Mucosa of stomach (tissue), 1 donor: ENCODE measurements at regions not wholly inside any gene's neighbourhood (a gene's known extent, or its start where the extent isn't known, plus 50 kb on each side); places are given as distances from the start of the nearest gene placed in this dataset.

ENCODE experiments used
- H3K27me3 ChIP-seq: one replicate; pipeline ENCODE4 v1.7.0; 2013; ENCODE audit warnings: mild to moderate bottlenecking, low read length; ENCODE audit not compliant: control insufficient read depth, insufficient read depth
- H3K36me3 ChIP-seq: one replicate; pipeline ENCODE4 v1.7.0; 2013; ENCODE audit warnings: low read length; ENCODE audit not compliant: control insufficient read depth, insufficient read depth
- H3K4me1 ChIP-seq: one replicate; pipeline ENCODE4 v1.7.0; 2013; ENCODE audit warnings: mild to moderate bottlenecking, low read length; ENCODE audit not compliant: control insufficient read depth, insufficient read depth
- H3K4me3 ChIP-seq: one replicate; pipeline ENCODE4 v1.7.0; 2013; ENCODE audit warnings: low read length
- H3K9ac ChIP-seq: one replicate; pipeline ENCODE4 v1.7.0; 2013; ENCODE audit warnings: mild to moderate bottlenecking, low read length, moderate library complexity
- H3K9me3 ChIP-seq: one replicate; pipeline ENCODE4 v1.7.0; 2013; ENCODE audit warnings: mild to moderate bottlenecking, low read length, moderate library complexity; ENCODE audit not compliant: control insufficient read depth
- donor health status: Pancreatic carcinoma.

GRCh38 chr1:199851439-199852140 lies 175.9 kb upstream of the NR5A2 start:
- Histone ChIP-seq H3K9me3 (no peaks in the 10 kb centered on the region), H3K9ac (no peak overlapping the region), H3K27me3 (no peaks in the 10 kb centered on the region), H3K4me1 (no peaks in the 10 kb centered on the region), H3K36me3 (no peaks in the 10 kb centered on the region), H3K4me3 (no peak overlapping the region)

- Histone ChIP-seq H3K9ac (no peak overlapping the region), H3K27me3 (no peaks in the 10 kb centered on the region), H3K4me3 (no peak overlapping the region), H3K4me1 (no peaks in the 10 kb centered on the region), H3K9me3 (no peaks in the 10 kb centered on the region), H3K36me3 (no peaks in the 10 kb centered on the region)
These were observed 172.7 kb upstream of the NR5A2 start for GRCh38 chr1:199854686-199855321.

- no peaks in the 10 kb centered on the region for H3K4me1 ChIP-seq
- H3K36me3 ChIP-seq, result no peaks in the 10 kb centered on the region
- no peaks in the 10 kb centered on the region for H3K27me3 ChIP-seq
- H3K9ac ChIP-seq, result no peak overlapping the region
- H3K4me3 ChIP-seq, result no peak overlapping the region
- no peaks in the 10 kb centered on the region for H3K9me3 ChIP-seq
These were observed 171.9 kb upstream of the NR5A2 start for GRCh38 chr1:199855580-199855979.

- Histone ChIP-seq H3K27me3 (no peaks in the 10 kb centered on the region), H3K36me3 (no peaks in the 10 kb centered on the region), H3K4me1 (no peaks in the 10 kb centered on the region), H3K9me3 (no peaks in the 10 kb centered on the region), H3K9ac (no peak overlapping the region), H3K4me3 (no peak overlapping the region)
These were observed 171.2 kb upstream of the NR5A2 start for GRCh38 chr1:199856216-199856780.

- H3K27me3 ChIP-seq, result no peaks in the 10 kb centered on the region
These were observed 170.4 kb upstream of the NR5A2 start for GRCh38 chr1:199857108-199857507.

GRCh38 chr1:199857516-199857915 lies 170.0 kb upstream of the NR5A2 start:
- Histone ChIP-seq H3K9me3 (no peaks in the 10 kb centered on the region), H3K27me3 (no peaks in the 10 kb centered on the region), H3K4me1 (no peaks in the 10 kb centered on the region), H3K4me3 (no peak overlapping the region), H3K9ac (no peak overlapping the region), H3K36me3 (no peaks in the 10 kb centered on the region)

More at GRCh38 chr1:199857108-199857507, 170.4 kb upstream of the NR5A2 start:
- H3K9ac ChIP-seq, result no peak overlapping the region
- H3K9me3 ChIP-seq, result no peaks in the 10 kb centered on the region
- no peak overlapping the region for H3K4me3 ChIP-seq
- H3K4me1 ChIP-seq, result no peaks in the 10 kb centered on the region
- H3K36me3 ChIP-seq, result no peaks in the 10 kb centered on the region

GRCh38 chr1:199858171-199858570 lies 169.3 kb upstream of the NR5A2 start:
- no peaks in the 10 kb centered on the region for H3K9me3 ChIP-seq
- H3K9ac ChIP-seq, result no peak overlapping the region
- H3K27me3 ChIP-seq, result no peaks in the 10 kb centered on the region
- H3K36me3 ChIP-seq, result no peaks in the 10 kb centered on the region
- H3K4me3 ChIP-seq, result no peak overlapping the region
- no peaks in the 10 kb centered on the region for H3K4me1 ChIP-seq

GRCh38 chr1:199858856-199859255 lies 168.7 kb upstream of the NR5A2 start:
- Histone ChIP-seq H3K4me3 (no peak overlapping the region), H3K36me3 (no peaks in the 10 kb centered on the region), H3K4me1 (no peaks in the 10 kb centered on the region), H3K27me3 (no peaks in the 10 kb centered on the region), H3K9me3 (no peaks in the 10 kb centered on the region), H3K9ac (no peak overlapping the region)

GRCh38 chr1:199859491-199859933 lies 168.0 kb upstream of the NR5A2 start:
- Histone ChIP-seq H3K9ac (no peak overlapping the region), H3K27me3 (no peaks in the 10 kb centered on the region), H3K36me3 (no peaks in the 10 kb centered on the region), H3K9me3 (no peaks in the 10 kb centered on the region), H3K4me3 (no peak overlapping the region), H3K4me1 (no peaks in the 10 kb centered on the region)

- Histone ChIP-seq H3K9me3 (no peaks in the 10 kb centered on the region), H3K9ac (no peak overlapping the region), H3K36me3 (no peaks in the 10 kb centered on the region), H3K27me3 (no peaks in the 10 kb centered on the region), H3K4me1 (no peaks in the 10 kb centered on the region), H3K4me3 (no peak overlapping the region)
These were observed 166.3 kb upstream of the NR5A2 start for GRCh38 chr1:199861020-199861795.

- Histone ChIP-seq H3K4me1 (no peaks in the 10 kb centered on the region), H3K27me3 (no peaks in the 10 kb centered on the region), H3K9me3 (no peaks in the 10 kb centered on the region), H3K36me3 (no peaks in the 10 kb centered on the region), H3K4me3 (no peak overlapping the region), H3K9ac (no peak overlapping the region)
These were observed 165.5 kb upstream of the NR5A2 start for GRCh38 chr1:199862047-199862446.

- H3K36me3 ChIP-seq, result no peaks in the 10 kb centered on the region
- H3K4me1 ChIP-seq, result no peaks in the 10 kb centered on the region
- no peak overlapping the region for H3K9ac ChIP-seq
- no peaks in the 10 kb centered on the region for H3K27me3 ChIP-seq
- H3K9me3 ChIP-seq, result no peaks in the 10 kb centered on the region
- no peak overlapping the region for H3K4me3 ChIP-seq
These were observed 161.3 kb upstream of the NR5A2 start for GRCh38 chr1:199866210-199866617.
